Choroid plexus epithelial cell (primary cell): ENCODE measurements at regions not wholly inside any gene's neighbourhood (a gene's known extent, or its start where the extent isn't known, plus 50 kb on each side); places are given as distances from the start of the nearest gene placed in this dataset.

ENCODE experiments used
- DNase-seq: peaks from one replicate; pipeline ENCODE4 v3.0.0-alpha.2; 2010; ENCODE audit warnings: low read depth
- H3K4me3 ChIP-seq: 2 replicates; pipeline ENCODE4 v1.5.1; 2011; ENCODE audit warnings: low read depth, mild to moderate bottlenecking, control low read depth, low read length, moderate library complexity
- TF ChIP-seq, protein P1 (sequence below): conservative IDR thresholded peaks from 2 replicates; pipeline ENCODE4 v1.5.1; 2011; ENCODE audit warnings: low read depth, mild to moderate bottlenecking, control low read depth, inconsistent platforms, low read length, moderate library complexity

DNA sequence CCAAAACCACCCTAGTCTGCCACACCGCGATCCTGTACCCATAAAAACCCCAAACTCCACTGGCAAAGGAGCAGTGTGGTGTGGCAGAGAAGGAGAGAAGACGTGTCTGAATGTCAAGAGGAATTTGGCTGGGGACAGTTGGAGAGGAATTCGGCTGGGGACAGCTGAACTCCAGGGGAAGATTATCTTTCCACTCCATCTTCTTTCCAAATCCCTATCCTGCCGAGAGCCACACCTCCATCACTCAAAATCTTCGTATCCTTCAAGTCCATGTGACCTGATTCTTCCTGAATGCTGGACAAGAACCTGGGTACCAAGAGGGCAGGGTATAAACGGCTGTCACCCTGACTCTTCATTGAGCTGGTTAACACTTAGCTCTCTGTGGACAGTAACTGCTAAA lies 448.1 kb downstream of the ARHGEF28 start:
- no peak for DNase-seq
- H3K4me3 ChIP-seq = no peak overlapping the region
- TF ChIP-seq, protein P1, sequence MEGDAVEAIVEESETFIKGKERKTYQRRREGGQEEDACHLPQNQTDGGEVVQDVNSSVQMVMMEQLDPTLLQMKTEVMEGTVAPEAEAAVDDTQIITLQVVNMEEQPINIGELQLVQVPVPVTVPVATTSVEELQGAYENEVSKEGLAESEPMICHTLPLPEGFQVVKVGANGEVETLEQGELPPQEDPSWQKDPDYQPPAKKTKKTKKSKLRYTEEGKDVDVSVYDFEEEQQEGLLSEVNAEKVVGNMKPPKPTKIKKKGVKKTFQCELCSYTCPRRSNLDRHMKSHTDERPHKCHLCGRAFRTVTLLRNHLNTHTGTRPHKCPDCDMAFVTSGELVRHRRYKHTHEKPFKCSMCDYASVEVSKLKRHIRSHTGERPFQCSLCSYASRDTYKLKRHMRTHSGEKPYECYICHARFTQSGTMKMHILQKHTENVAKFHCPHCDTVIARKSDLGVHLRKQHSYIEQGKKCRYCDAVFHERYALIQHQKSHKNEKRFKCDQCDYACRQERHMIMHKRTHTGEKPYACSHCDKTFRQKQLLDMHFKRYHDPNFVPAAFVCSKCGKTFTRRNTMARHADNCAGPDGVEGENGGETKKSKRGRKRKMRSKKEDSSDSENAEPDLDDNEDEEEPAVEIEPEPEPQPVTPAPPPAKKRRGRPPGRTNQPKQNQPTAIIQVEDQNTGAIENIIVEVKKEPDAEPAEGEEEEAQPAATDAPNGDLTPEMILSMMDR = no peak

DNA sequence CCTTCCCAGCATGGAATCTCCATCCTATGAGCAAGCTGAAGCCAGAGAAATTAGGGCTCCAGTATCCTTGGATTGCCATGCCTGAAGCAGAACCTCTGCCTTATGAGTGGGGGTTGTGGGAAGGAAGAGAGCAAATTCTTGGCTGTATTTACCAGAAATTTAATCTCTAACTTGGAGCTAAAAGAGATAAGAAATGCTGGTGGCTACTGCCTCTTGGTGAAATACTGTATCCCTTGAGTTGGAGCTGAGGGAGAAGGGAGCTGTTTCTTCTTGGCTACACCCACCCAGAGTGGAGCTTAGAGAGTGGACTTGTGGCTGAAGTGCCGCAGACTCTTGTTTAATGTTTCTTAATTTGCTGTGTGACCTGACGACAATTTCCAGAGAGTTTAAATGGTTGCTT lies 447.3 kb downstream of the ARHGEF28 start:
- no peak overlapping the region for H3K4me3 ChIP-seq
- TF ChIP-seq, protein P1 = no peak
- DNase-seq = peak; percentile 71

DNA sequence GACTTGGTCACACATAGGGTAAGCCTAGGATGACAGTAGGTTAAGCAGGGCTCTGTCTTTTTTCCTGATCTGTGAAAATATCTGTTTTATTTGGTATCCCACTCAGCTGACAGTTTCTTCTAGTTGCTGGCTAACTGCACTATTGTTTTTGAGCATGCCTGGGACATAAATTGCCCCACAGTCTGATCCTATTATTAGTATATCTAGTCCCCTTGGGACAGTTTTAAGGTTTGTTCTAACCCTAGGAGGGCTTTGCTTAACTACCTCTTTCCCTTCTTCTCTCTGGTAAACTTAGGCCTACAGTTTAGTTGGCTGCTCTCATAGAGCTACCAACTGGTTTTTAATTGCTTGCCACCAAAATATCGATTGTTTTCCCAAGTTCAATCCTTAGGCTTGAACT lies 446.6 kb downstream of the ARHGEF28 start:
- DNase-seq = peak; percentile 23
- H3K4me3 ChIP-seq = no peak overlapping the region
- TF ChIP-seq, protein P1 = no peak

DNA sequence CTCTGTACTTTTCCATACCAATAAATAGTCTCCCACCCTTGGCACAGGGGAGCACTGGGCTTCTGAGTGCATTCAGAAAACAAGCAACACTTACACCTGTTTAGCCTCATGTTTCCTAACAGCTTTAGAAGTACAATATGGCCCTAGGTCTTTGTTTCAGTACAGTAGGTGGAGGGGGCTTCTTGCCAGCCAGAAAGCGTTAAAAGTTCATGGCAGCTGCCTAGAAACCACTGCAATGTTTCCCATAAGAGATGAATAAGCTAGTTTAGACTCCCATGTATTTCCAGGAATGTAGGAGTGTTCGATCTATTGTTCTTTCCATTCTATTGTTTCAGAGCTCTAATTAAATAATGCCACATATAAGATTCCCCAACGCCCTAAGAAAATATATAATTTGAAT lies 444.8 kb downstream of the ARHGEF28 start:
- TF ChIP-seq, protein P1 = no peak
- no peak overlapping the region for H3K4me3 ChIP-seq
- DNase-seq = no peak

DNA sequence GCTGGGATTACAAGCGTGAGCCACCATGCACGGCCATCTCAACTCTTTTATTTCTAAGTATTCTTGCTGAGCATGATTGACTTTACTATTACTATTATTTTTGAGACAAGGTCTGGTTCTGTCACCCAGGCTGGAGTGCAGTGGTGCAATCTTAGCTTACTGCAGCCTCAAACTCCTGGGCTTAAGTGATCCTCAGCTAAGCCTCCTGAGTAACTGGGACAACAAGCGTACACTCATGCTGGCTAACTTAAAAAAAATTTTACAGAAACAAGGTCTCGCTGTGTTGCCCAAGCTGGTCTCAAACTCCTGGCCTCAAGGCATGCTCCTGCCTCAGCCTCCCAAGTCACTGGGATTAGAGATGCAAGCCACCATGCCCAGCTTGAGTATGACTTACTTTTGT lies 443.7 kb downstream of the ARHGEF28 start:
- no peak for DNase-seq
- TF ChIP-seq, protein P1 = no peak
- H3K4me3 ChIP-seq = no peak overlapping the region

DNA sequence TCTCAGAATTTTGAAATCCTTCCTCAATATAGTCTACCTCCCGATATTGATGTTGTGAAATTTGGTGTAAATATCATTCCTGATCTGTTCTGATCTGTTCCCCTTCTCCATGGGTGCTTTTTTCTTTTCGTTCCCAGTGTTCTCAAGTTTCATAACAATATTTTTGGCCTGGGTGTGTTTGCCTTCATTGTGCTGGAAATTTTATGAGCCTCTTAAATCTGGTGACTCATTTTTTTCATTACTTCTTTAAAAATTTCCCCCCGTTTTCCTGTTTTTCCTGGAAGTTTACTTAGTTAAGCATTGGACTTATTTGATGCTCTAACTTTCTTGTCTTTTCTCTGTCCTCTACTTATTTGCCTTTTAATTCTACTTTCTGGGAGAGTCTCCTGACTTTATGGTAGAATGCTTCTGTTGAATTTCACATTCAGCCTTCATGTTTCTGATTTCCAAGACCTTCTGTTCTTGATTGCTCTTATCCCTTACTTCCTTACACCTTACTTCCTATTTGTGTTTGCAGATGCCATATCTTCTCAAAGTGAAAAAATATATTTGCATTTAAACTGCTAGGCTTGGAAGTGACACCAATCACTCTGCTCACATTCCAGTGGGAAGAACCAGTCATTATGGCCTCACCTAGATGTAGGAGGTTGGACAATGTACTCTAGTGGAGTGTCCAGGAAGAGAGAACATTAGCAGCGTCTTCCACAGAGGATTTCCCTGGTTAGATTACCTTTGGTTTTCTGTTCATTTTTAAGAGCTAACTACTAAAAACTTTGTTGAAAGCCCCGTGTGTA lies 441.9 kb downstream of the ARHGEF28 start:
- DNase-seq = no peak
- no peak overlapping the region for H3K4me3 ChIP-seq
- TF ChIP-seq, protein P1 = no peak

DNA sequence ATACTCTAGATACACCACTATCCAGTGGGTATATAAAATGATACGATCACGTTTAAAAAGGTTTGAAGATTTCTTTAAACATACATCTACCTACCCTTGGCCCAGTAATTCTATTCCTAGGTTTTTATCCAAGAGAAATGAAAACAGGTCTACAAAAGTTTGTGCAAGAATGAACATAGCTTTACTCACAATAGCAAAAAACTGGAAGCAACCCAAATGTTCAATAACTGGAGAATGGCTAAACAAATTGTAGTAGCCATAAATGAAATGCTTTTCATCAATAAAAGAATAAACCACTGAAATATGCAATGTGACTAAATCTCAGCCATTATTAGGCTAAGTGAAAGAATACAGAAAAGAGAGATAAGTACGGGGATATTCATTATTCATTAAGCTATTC lies 438.9 kb downstream of the ARHGEF28 start:
- no peak for DNase-seq
- TF ChIP-seq, protein P1 = no peak
- H3K4me3 ChIP-seq = no peak overlapping the region
